Thymus (tissue), 11 donors: ENCODE measurements at regions not wholly inside any gene's neighbourhood (a gene's known extent, or its start where the extent isn't known, plus 50 kb on each side); places are given as distances from the start of the nearest gene placed in this dataset.

Experiments used
- DNase-seq, 9 donors: peaks; one replicate each; pipeline ENCODE4 v3.0.0-alpha.2; 2013; ENCODE audit warnings: low spot score in 9 of 9, low read depth in 6 of 9, missing footprints in 1 of 9
- H3K27ac ChIP-seq, 2 donors: one replicate each; pipeline ENCODE4 v1.5.1; 2013; ENCODE audit warnings: control low read depth in 1 of 2, low read depth in 1 of 2, low read length in 1 of 2, mild to moderate bottlenecking in 1 of 2, moderate library complexity in 1 of 2
- H3K27me3 ChIP-seq, 2 donors: one replicate each; pipeline ENCODE4 v1.5.1; 2013; ENCODE audit warnings: low read length in 1 of 2; ENCODE audit not compliant: control insufficient read depth in 2 of 2, insufficient read depth in 1 of 2
- H3K36me3 ChIP-seq, 2 donors: one replicate each; pipeline ENCODE4 v1.5.1; 2013; ENCODE audit warnings: low read length in 1 of 2, mild to moderate bottlenecking in 1 of 2, moderate library complexity in 1 of 2; ENCODE audit not compliant: control insufficient read depth in 2 of 2, insufficient read depth in 2 of 2
- H3K4me1 ChIP-seq, 2 donors: one replicate each; pipeline ENCODE4 v1.5.1; 2013; ENCODE audit warnings: low read length in 2 of 2; ENCODE audit not compliant: control insufficient read depth in 2 of 2, insufficient read depth in 2 of 2
- H3K4me3 ChIP-seq, 2 donors: one replicate each; pipeline ENCODE4 v1.5.1; 2013; ENCODE audit warnings: low read length in 2 of 2, control low read depth in 1 of 2, mild to moderate bottlenecking in 1 of 2
- H3K9me3 ChIP-seq, 2 donors: one replicate each; pipeline ENCODE4 v1.5.1; 2013; ENCODE audit warnings: low read length in 1 of 2, mild to moderate bottlenecking in 1 of 2; ENCODE audit not compliant: control insufficient read depth in 2 of 2, insufficient read depth in 1 of 2
- WGBS: extraction: QIAGEN DNeasy Blood & Tissue Kit; methylation state at CpG from one replicate; pipeline ENCODE4 v1.1.7; 2013; 5-methylcytosine and 5-hydroxymethylcytosine counted together
- donor health status: healthy.

- Histone ChIP-seq H3K4me1 (no peaks in the 10 kb centered on the region), H3K27ac (no peak overlapping the region), H3K27me3 (no peaks in the 10 kb centered on the region), H3K4me3 (no peak overlapping the region), H3K9me3 (no peaks in the 10 kb centered on the region), H3K36me3 (no peaks in the 10 kb centered on the region)
- DNase-seq = no peak
- WGBS = 88% methylated on average over 1 of the region's 1 CpG
These were observed 248.1 kb downstream of the PTBP2 start for GRCh38 chr1:96969656-96970163.

GRCh38 chr1:96971439-96971838 is 249.9 kb downstream of the PTBP2 start:
- DNase-seq = no peak
- WGBS = 95% methylated on average over 2 of the region's 2 CpGs
- Histone ChIP-seq H3K4me1 (no peaks in the 10 kb centered on the region), H3K27ac (no peak overlapping the region), H3K36me3 (no peaks in the 10 kb centered on the region), H3K4me3 (no peak overlapping the region), H3K9me3 (no peaks in the 10 kb centered on the region), H3K27me3 (no peaks in the 10 kb centered on the region)

GRCh38 chr1:96971849-96972602 is 250.4 kb downstream of the PTBP2 start:
- Histone ChIP-seq H3K9me3 (no peaks in the 10 kb centered on the region), H3K27ac (no peak overlapping the region), H3K4me3 (no peak overlapping the region), H3K4me1 (no peaks in the 10 kb centered on the region), H3K27me3 (no peaks in the 10 kb centered on the region), H3K36me3 (no peaks in the 10 kb centered on the region)
- no peak for DNase-seq
- 86% methylated on average over 8 of the region's 8 CpGs for WGBS

- H3K36me3 ChIP-seq = no peaks in the 10 kb centered on the region
- no peaks in the 10 kb centered on the region for H3K9me3 ChIP-seq
- DNase-seq = no peak
- H3K27ac ChIP-seq = no peak overlapping the region
- H3K27me3 ChIP-seq = no peaks in the 10 kb centered on the region
- WGBS = 93% methylated on average over 1 of the region's 1 CpG
- H3K4me3 ChIP-seq = no peak overlapping the region
- H3K4me1 ChIP-seq = no peaks in the 10 kb centered on the region
These were observed 252.0 kb downstream of the PTBP2 start for GRCh38 chr1:96973605-96974004.

GRCh38 chr1:96978444-96978843 is 256.9 kb downstream of the PTBP2 start:
- no peak overlapping the region for H3K4me3 ChIP-seq
- H3K9me3 ChIP-seq = no peaks in the 10 kb centered on the region
- H3K27ac ChIP-seq = no peak overlapping the region
- DNase-seq = no peak
- H3K36me3 ChIP-seq = no peaks in the 10 kb centered on the region
- H3K4me1 ChIP-seq = no peaks in the 10 kb centered on the region
- no peaks in the 10 kb centered on the region for H3K27me3 ChIP-seq
- 96% methylated on average over 3 of the region's 3 CpGs for WGBS

GRCh38 chr1:96978901-96979300 is 257.3 kb downstream of the PTBP2 start:
- no peak overlapping the region for H3K27ac ChIP-seq
- no peaks in the 10 kb centered on the region for H3K4me1 ChIP-seq
- 78% methylated on average over 4 of the region's 4 CpGs for WGBS
- no peaks in the 10 kb centered on the region for H3K9me3 ChIP-seq
- no peak overlapping the region for H3K4me3 ChIP-seq
- H3K27me3 ChIP-seq = no peaks in the 10 kb centered on the region
- H3K36me3 ChIP-seq = no peaks in the 10 kb centered on the region
- no peak for DNase-seq

GRCh38 chr1:96979304-96980268 is 258.0 kb downstream of the PTBP2 start:
- no peak for DNase-seq
- H3K9me3 ChIP-seq = no peaks in the 10 kb centered on the region
- no peak overlapping the region for H3K27ac ChIP-seq
- H3K27me3 ChIP-seq = no peaks in the 10 kb centered on the region
- WGBS = 93% methylated on average over 3 of the region's 3 CpGs
- no peaks in the 10 kb centered on the region for H3K4me1 ChIP-seq
- H3K36me3 ChIP-seq = no peaks in the 10 kb centered on the region
- H3K4me3 ChIP-seq = no peak overlapping the region

GRCh38 chr1:96980448-96980847 is 258.9 kb downstream of the PTBP2 start:
- no peaks in the 10 kb centered on the region for H3K36me3 ChIP-seq
- no peak overlapping the region for H3K4me3 ChIP-seq
- no peaks in the 10 kb centered on the region for H3K4me1 ChIP-seq
- 75% methylated on average over 2 of the region's 2 CpGs for WGBS
- H3K27ac ChIP-seq = no peak overlapping the region
- H3K9me3 ChIP-seq = no peaks in the 10 kb centered on the region
- no peak for DNase-seq
- no peaks in the 10 kb centered on the region for H3K27me3 ChIP-seq

GRCh38 chr1:96981181-96981580 is 259.6 kb downstream of the PTBP2 start:
- H3K4me3 ChIP-seq = no peak overlapping the region
- DNase-seq = no peak
- H3K27ac ChIP-seq = no peak overlapping the region

More at GRCh38 chr1:96981181-96981580, 259.6 kb downstream of the PTBP2 start:
- no peaks in the 10 kb centered on the region for H3K27me3 ChIP-seq
- no peaks in the 10 kb centered on the region for H3K4me1 ChIP-seq
- H3K36me3 ChIP-seq = no peaks in the 10 kb centered on the region
- H3K9me3 ChIP-seq = no peaks in the 10 kb centered on the region
